Psoas muscle (tissue), 7 donors: ENCODE measurements at regions not wholly inside any gene's neighbourhood (a gene's known extent, or its start where the extent isn't known, plus 50 kb on each side); places are given as distances from the start of the nearest gene placed in this dataset.

Experiments
- ATAC-seq, 4 donors: fragments of 200-7000 bp; cut with Tn5 transposase; one replicate each; pipeline ENCODE4 v1.9.1; 2020; ENCODE audit warnings: moderate library complexity in 3 of 4, mild to moderate bottlenecking in 2 of 4
- DNase-seq, 2 donors: peaks; one replicate each; pipeline ENCODE4 v3.0.0-alpha.2; 2020
- H3K27ac ChIP-seq: fragments of 200-600 bp; one replicate; pipeline ENCODE4 v1.8.0; 2022
- H3K27me3 ChIP-seq, 3 donors: fragments of 200-600 bp in 1 of 3; one replicate each; pipeline versions ENCODE4 v1.6.1 to v1.8.0; 2013 to 2022; ENCODE audit warnings: low read length in 2 of 3, mild to moderate bottlenecking in 2 of 3, moderate library complexity in 1 of 3; ENCODE audit not compliant: insufficient read depth in 3 of 3
- H3K36me3 ChIP-seq, 2 donors: fragments of 200-600 bp in 1 of 2; one replicate each; pipeline versions ENCODE4 v1.6.1 to v1.8.0; 2013 to 2022; ENCODE audit warnings: low read depth in 1 of 2, mild to moderate bottlenecking in 1 of 2, moderate library complexity in 1 of 2; ENCODE audit not compliant: insufficient read depth in 1 of 2
- H3K4me1 ChIP-seq: fragments of 200-600 bp; one replicate; pipeline ENCODE4 v1.8.0; 2022
- H3K4me3 ChIP-seq: fragments of 200-600 bp; one replicate; pipeline ENCODE4 v1.8.0; 2022; ENCODE audit warnings: mild to moderate bottlenecking
- H3K9me3 ChIP-seq: fragments of 200-600 bp; one replicate; pipeline ENCODE4 v1.8.0; 2022
- CTCF ChIP-seq: fragments of 200-600 bp; IDR thresholded peaks from one replicate; pipeline ENCODE4 v1.8.0; 2022; ENCODE audit warnings: antibody characterized with exemption
- whole genome bisulfite sequencing, 3 donors: extraction: QIAGEN DNeasy Blood & Tissue Kit; methylation state at CpG; one replicate each; pipeline versions ENCODE4 v1.1.6 to v1.1.7; 2013; 5-methylcytosine and 5-hydroxymethylcytosine counted together
- intact Hi-C, 2 donors: fragments of 100-400 bp; cut with DNase I; formaldehyde crosslinking; loops; one replicate each; pipeline versions ENCODE4 v1.11.0 to v1.14.2; 2022
- donor health status: healthy with polysubstance abuse.
- donor health status: DM: no; HTN: no; CAD: no; lungs with moderate emphysema.
- donor health status: Bipolar disorder and iron deficiency.
- donor health status: healthy.
- donor health status: DM: yes; HTN: yes; CAD: no.
- donor health status: DM: no; HTN: no; CAD: no.
- donor health status: DM: yes; HTN: yes; CAD: no.

GRCh38 chr11:97756571-97757335 is 1264.0 kb upstream of the CNTN5 start:
- Histone ChIP-seq H3K9me3 (no peaks in the 10 kb centered on the region), H3K27ac (no peak overlapping the region), H3K27me3 (no peaks in the 10 kb centered on the region), H3K36me3 (no peaks in the 10 kb centered on the region), H3K4me3 (no peak overlapping the region), H3K4me1 (no peaks in the 10 kb centered on the region)
- DNase-seq (no peak), ATAC-seq (no peak)
- intact Hi-C loops: no loop called here
- WGBS, 3 donors: 87 to 90% (median 87%) methylated on average over 4 of the region's 4 CpGs
- no peak for TF ChIP-seq CTCF

GRCh38 chr11:97761175-97761574 is 1259.6 kb upstream of the CNTN5 start:
- H3K27ac ChIP-seq: no peak overlapping the region
- H3K9me3 ChIP-seq: no peaks in the 10 kb centered on the region
- DNase-seq (no peak), ATAC-seq (no peak)
- intact Hi-C loops: no loop called here
- no peak overlapping the region for H3K4me3 ChIP-seq
- H3K36me3 ChIP-seq: no peaks in the 10 kb centered on the region
- WGBS, 3 donors: 45 to 52% (median 49%) methylated on average over 2 of the region's 2 CpGs
- TF ChIP-seq CTCF: no peak
- H3K4me1 ChIP-seq: no peaks in the 10 kb centered on the region
- H3K27me3 ChIP-seq: no peaks in the 10 kb centered on the region

GRCh38 chr11:97764193-97764592 is 1256.6 kb upstream of the CNTN5 start:
- Histone ChIP-seq H3K36me3 (no peaks in the 10 kb centered on the region), H3K27me3 (no peaks in the 10 kb centered on the region), H3K9me3 (no peaks in the 10 kb centered on the region), H3K4me1 (no peaks in the 10 kb centered on the region), H3K4me3 (no peak overlapping the region), H3K27ac (no peak overlapping the region)
- 93 to 97% (median 95%) methylated on average over 1 of the region's 1 CpG for WGBS, 3 donors
- no peak for ATAC-seq
- no peak for DNase-seq
- intact Hi-C loops: no loop called here
- TF ChIP-seq CTCF: no peak

GRCh38 chr11:97764605-97765004 is 1256.1 kb upstream of the CNTN5 start:
- H3K4me3 ChIP-seq: no peak overlapping the region
- H3K27me3 ChIP-seq: no peaks in the 10 kb centered on the region
- DNase-seq: no peak
- no peaks in the 10 kb centered on the region for H3K9me3 ChIP-seq
- TF ChIP-seq CTCF: no peak
- H3K27ac ChIP-seq: no peak overlapping the region
- 64 to 74% (median 66%) methylated on average over 2 of the region's 2 CpGs for WGBS, 3 donors
- intact Hi-C loops: no loop called here
- no peaks in the 10 kb centered on the region for H3K36me3 ChIP-seq
- ATAC-seq: no peak
- no peaks in the 10 kb centered on the region for H3K4me1 ChIP-seq

- Histone ChIP-seq H3K4me1 (no peaks in the 10 kb centered on the region), H3K9me3 (no peaks in the 10 kb centered on the region), H3K27ac (no peak overlapping the region), H3K36me3 (no peaks in the 10 kb centered on the region), H3K27me3 (no peaks in the 10 kb centered on the region), H3K4me3 (no peak overlapping the region)
- no peak for DNase-seq
- 29 to 70% (median 52%) methylated on average over 1 of the region's 1 CpG for WGBS, 3 donors
- no peak for ATAC-seq
- no peak for TF ChIP-seq CTCF
- intact Hi-C loops: no loop called here
These were observed 1250.2 kb upstream of the CNTN5 start for GRCh38 chr11:97770570-97770969.
